ENCODE measurements at regions not wholly inside any gene's neighbourhood (a gene's known extent, or its start where the extent isn't known, plus 50 kb on each side); places are given as distances from the start of the nearest gene placed in this dataset.
"Not testable (repeated sequence)": the region's sequence is repeated elsewhere in the genome, so short reads cannot be mapped to it uniquely, and the experiment has no call there.

DNA sequence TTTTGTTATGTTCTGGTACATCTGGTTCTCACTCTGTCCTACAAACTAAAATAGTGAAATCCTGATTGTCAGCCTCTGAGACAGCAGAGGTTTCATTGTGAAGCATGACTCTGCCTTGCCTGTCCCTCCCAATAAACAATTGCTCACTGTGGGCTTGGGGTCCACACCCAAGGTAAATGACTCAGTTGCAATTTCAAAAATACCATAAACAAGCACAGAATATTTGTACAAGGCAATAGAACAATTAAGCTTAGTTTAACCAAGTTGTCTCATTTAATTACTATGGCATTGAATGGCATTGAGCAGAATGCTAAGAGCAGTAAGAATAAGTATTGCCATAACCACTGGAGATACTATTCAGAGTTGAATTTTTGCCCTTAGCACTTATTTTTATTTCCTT, 353.6 kb downstream of the SPRY2 start:
- H3K4me1 ChIP-seq (ENCODE audit: insufficient read depth): no peaks in the 10 kb centered on the region
- no peak overlapping the region for H3K27ac ChIP-seq
- TF ChIP-seq, protein P1, sequence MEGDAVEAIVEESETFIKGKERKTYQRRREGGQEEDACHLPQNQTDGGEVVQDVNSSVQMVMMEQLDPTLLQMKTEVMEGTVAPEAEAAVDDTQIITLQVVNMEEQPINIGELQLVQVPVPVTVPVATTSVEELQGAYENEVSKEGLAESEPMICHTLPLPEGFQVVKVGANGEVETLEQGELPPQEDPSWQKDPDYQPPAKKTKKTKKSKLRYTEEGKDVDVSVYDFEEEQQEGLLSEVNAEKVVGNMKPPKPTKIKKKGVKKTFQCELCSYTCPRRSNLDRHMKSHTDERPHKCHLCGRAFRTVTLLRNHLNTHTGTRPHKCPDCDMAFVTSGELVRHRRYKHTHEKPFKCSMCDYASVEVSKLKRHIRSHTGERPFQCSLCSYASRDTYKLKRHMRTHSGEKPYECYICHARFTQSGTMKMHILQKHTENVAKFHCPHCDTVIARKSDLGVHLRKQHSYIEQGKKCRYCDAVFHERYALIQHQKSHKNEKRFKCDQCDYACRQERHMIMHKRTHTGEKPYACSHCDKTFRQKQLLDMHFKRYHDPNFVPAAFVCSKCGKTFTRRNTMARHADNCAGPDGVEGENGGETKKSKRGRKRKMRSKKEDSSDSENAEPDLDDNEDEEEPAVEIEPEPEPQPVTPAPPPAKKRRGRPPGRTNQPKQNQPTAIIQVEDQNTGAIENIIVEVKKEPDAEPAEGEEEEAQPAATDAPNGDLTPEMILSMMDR (IDR thresholded peaks at IDR 0.05): no peak
- no peak for TF ChIP-seq EP300 (IDR thresholded peaks at IDR 0.05)
- TF ChIP-seq POLR2A (IDR thresholded peaks at IDR 0.05): no peak
- no peaks in the 10 kb centered on the region for H3K9me3 ChIP-seq
- intact Hi-C loops (cut with DNase I): no loop called here
- no peaks in the 10 kb centered on the region for H3K27me3 ChIP-seq
- no peak for DNase-seq
- H3K4me3 ChIP-seq: no peak overlapping the region
- no peaks in the 10 kb centered on the region for H3K36me3 ChIP-seq

GRCh38 chr13:79986890-79987289, 354.0 kb downstream of the SPRY2 start:
- 89 to 98% (median 96%) methylated on average over 1 of the region's 1 CpG for WGBS, 3 donors
- no peak for TF ChIP-seq POLR2A (IDR thresholded peaks at IDR 0.05)
- no peak for TF ChIP-seq EP300 (IDR thresholded peaks at IDR 0.05)
- TF ChIP-seq, protein P1 (IDR thresholded peaks at IDR 0.05): no peak
- Histone ChIP-seq H3K4me1 (ENCODE audit: insufficient read depth) (no peaks in the 10 kb centered on the region), H3K27me3 (no peaks in the 10 kb centered on the region), H3K9me3 (no peaks in the 10 kb centered on the region), H3K36me3 (no peaks in the 10 kb centered on the region), H3K27ac (no peak overlapping the region), H3K4me3 (no peak overlapping the region)
- intact Hi-C loops (cut with DNase I): no loop called here
- no peak for DNase-seq

DNA sequence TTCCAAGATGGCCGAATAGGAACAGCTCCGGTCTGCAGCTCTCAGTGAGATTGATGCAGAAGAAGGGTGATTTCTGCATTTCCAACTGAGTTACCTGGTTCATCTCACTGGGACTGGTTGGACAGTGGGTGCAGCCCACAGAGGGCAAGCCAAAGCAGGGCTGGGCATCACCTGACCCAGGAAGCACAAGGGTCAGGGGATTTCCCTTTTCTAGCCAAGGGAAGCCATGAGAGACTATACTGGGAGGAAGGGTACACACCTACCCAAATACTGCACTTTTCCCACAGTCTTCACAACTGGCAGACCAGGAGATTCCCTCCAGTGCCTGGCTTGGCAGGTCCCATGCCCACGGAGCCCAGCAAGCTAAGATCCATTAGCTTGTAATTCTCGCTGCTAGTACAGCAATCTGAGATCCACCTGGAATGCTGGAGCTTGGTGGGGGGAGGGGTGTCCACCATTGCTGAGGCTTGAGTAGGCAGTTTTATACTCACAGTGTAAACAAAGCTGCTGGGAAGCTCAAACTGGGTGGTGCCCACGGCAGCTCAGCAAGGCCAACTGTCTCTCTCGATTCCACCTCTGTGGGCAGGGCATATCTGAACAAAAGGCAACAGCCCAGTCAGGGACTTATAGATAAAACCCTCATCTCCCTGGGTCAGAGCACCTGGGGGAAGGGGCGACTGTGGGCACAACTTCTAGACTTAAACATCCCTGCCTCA, 365.8 kb downstream of the SPRY2 start:
- H3K4me1 ChIP-seq (ENCODE audit: insufficient read depth); DNase-seq; intact Hi-C loops (cut with DNase I); H3K27ac ChIP-seq; H3K27me3 ChIP-seq; H3K4me3 ChIP-seq; H3K9me3 ChIP-seq; H3K36me3 ChIP-seq: not testable (repeated sequence)
- WGBS, 3 donors: 86 to 91% (median 89%) methylated on average over 7 of the region's 7 CpGs

GRCh38 chr13:79973533-79973963, 367.4 kb downstream of the SPRY2 start:
- no peak overlapping the region for H3K4me3 ChIP-seq
- H3K27me3 ChIP-seq: no peaks in the 10 kb centered on the region
- H3K36me3 ChIP-seq: no peaks in the 10 kb centered on the region
- H3K4me1 ChIP-seq (ENCODE audit: insufficient read depth): no peaks in the 10 kb centered on the region
- intact Hi-C loops (cut with DNase I): no loop called here
- no peak for TF ChIP-seq POLR2A (IDR thresholded peaks at IDR 0.05)
- H3K27ac ChIP-seq: no peak overlapping the region
- peaks cover 0 to 5% of the 10 kb centered on the region in 2 donors for H3K9me3 ChIP-seq
- 80 to 87% (median 80%) methylated on average over 4 of the region's 4 CpGs for WGBS, 3 donors
- peak in 1 of 5 donors; percentile 19 for DNase-seq

DNA sequence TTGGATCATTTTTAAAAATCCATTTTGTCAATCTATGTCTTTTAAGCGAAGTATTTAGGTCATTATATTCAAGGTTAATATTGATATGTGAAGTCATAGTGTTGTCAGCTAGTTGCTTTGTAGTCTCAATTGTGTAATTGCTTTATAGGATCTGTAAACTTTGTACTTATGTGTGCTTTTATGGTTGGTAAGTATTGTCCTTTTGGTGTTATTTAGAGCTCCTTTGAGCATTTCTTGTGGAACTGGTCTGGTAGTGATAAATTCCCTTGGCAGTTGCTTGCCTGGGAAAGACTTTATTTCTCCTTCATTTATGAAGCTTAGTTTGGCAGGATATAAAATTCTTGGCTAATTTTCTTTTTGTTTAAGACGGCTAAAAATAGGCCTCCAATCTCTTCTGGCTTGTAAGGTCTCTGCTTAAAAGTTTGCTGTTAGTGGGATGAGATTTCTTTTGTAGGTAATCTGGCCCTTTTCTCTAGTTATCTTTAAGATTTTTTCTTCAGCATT, 368.8 kb downstream of the SPRY2 start:
- TF ChIP-seq EP300 (IDR thresholded peaks at IDR 0.05) (no peak), POLR2A (IDR thresholded peaks at IDR 0.05) (no peak)
- TF ChIP-seq, protein P1 (IDR thresholded peaks at IDR 0.05): no peak
- no peak for DNase-seq
- intact Hi-C loops (cut with DNase I): no loop called here
- Histone ChIP-seq H3K4me3 (no peak overlapping the region), H3K36me3 (no peaks in the 10 kb centered on the region), H3K27ac (no peak overlapping the region), H3K27me3 (no peaks in the 10 kb centered on the region), H3K9me3 (peaks cover 0 to 5% of the 10 kb centered on the region in 2 donors), H3K4me1 (ENCODE audit: insufficient read depth) (no peaks in the 10 kb centered on the region)
- 68 to 88% (median 86%) methylated on average over 2 of the region's 2 CpGs for WGBS, 3 donors

All from ovary (tissue), 7 donors.